SK-N-SH (cell line): ENCODE measurements at regions not wholly inside any gene's neighbourhood (a gene's known extent, or its start where the extent isn't known, plus 50 kb on each side); places are given as distances from the start of the nearest gene placed in this dataset.

ENCODE experiments used
- CTCF ChIA-PET: fragments of 300-600, 350-600 bp; formaldehyde crosslinking; extraction: SDS; loops from one replicate; lab custom pipeline; 2021; lab: Yijun Ruan, JAX
- POLR2A ChIA-PET: fragments of 350-600 bp; sonication (Branson Sonifier 250); formaldehyde crosslinking; extraction: SDS; loops from one replicate; lab custom pipeline; 2020; ENCODE audit warnings: antibody characterized with exemption, inconsistent platforms; lab: Yijun Ruan, JAX
- DNase-seq: peaks from one replicate; pipeline ENCODE4 v3.0.0; 2012
- H2AFZ ChIP-seq: fragments of 200-600 bp; sonication (generic); 2 replicates; pipeline ENCODE4 v1.8.1; 2016; ENCODE audit warnings: antibody characterized with exemption, mild to moderate bottlenecking, low read depth
- H3F3A ChIP-seq: fragments of 200-600 bp; sonication (generic); replicated peaks from 2 replicates; pipeline ENCODE3; 2016; ENCODE audit warnings: antibody characterized with exemption, mild to moderate bottlenecking; ENCODE audit not compliant: insufficient read depth
- H3K27ac ChIP-seq, 2 experiments: fragments of 200-500 bp in 1 of 2; fragments of 200-600 bp in 1 of 2; sonication (Bioruptor generic) in 1 of 2; sonication (generic), shearing (Covaris generic) in 1 of 2; 2 replicates each; pipeline versions ENCODE4 v1.5.1 to v1.6.1; 2014 to 2016; ENCODE audit warnings: low read depth in 2 of 2, inconsistent platforms in 1 of 2, low read length in 1 of 2, mild to moderate bottlenecking in 1 of 2, mixed read lengths in 1 of 2
- H3K27me3 ChIP-seq: fragments of 200-600 bp; sonication (generic), shearing (Covaris generic); 2 replicates; pipeline ENCODE4 v1.6.1; 2016; ENCODE audit warnings: mixed run types; ENCODE audit not compliant: insufficient read depth
- H3K36me3 ChIP-seq, 2 experiments: fragments of 200-500 bp in 1 of 2; fragments of 200-600 bp in 1 of 2; sonication (Bioruptor generic) in 1 of 2; sonication (generic) in 1 of 2; replicated peaks in 1 of 2; 2 replicates each; pipeline versions ENCODE3 to v1.5.1; 2014 to 2016; ENCODE audit warnings: low read length in 1 of 2, mild to moderate bottlenecking in 1 of 2; ENCODE audit not compliant: insufficient read depth in 2 of 2, control insufficient read depth in 1 of 2
- H3K4me1 ChIP-seq, 2 experiments: fragments of 200-500 bp in 1 of 2; fragments of 200-600 bp in 1 of 2; sonication (Bioruptor generic) in 1 of 2; sonication (generic), shearing (Covaris generic) in 1 of 2; 2 replicates each; pipeline versions ENCODE4 v1.5.1 to v1.6.1; 2014 to 2016; ENCODE audit warnings: low read depth in 1 of 2, low read length in 1 of 2, mixed run types in 1 of 2; ENCODE audit not compliant: insufficient read depth in 2 of 2, control insufficient read depth in 1 of 2
- H3K4me2 ChIP-seq: fragments of 200-600 bp; sonication (generic), shearing (Covaris generic); 2 replicates; pipeline ENCODE4 v1.6.1; 2017; ENCODE audit warnings: mixed run types
- H3K4me3 ChIP-seq, 2 experiments: fragments of 200-500 bp in 1 of 2; fragments of 200-600 bp in 1 of 2; sonication (Bioruptor generic) in 1 of 2; sonication (generic), shearing (Covaris generic) in 1 of 2; 2 replicates each; pipeline versions ENCODE4 v1.5.1 to v1.8.1; 2014 to 2016; ENCODE audit warnings: low read depth in 2 of 2, inconsistent platforms in 1 of 2, low read length in 1 of 2, mild to moderate bottlenecking in 1 of 2, mixed read lengths in 1 of 2, moderate library complexity in 1 of 2
- H3K79me2 ChIP-seq: fragments of 200-600 bp; sonication (generic); 2 replicates; pipeline ENCODE4 v1.8.1; 2017; ENCODE audit warnings: mild to moderate bottlenecking; ENCODE audit not compliant: insufficient read depth
- H3K9ac ChIP-seq: fragments of 200-600 bp; sonication (generic); 2 replicates; pipeline ENCODE4 v1.6.1; 2017; ENCODE audit warnings: mixed run types
- H3K9me2 ChIP-seq: fragments of 200-600 bp; sonication (generic); 2 replicates; pipeline ENCODE4 v1.6.1; 2017; ENCODE audit warnings: mixed run types
- H3K9me3 ChIP-seq: fragments of 200-600 bp; sonication (generic); 2 replicates; pipeline ENCODE4 v1.6.1; 2017; ENCODE audit warnings: mixed run types, mild to moderate bottlenecking, moderate library complexity
- H4K20me1 ChIP-seq: fragments of 200-600 bp; sonication (generic); 2 replicates; pipeline ENCODE4 v1.6.1; 2017; ENCODE audit warnings: mild to moderate bottlenecking, mixed run types; ENCODE audit not compliant: insufficient read depth
- CHD2 ChIP-seq: fragments of 150-350 bp; IDR thresholded peaks from 2 replicates; pipeline ENCODE4 v1.6.1; 2018; ENCODE audit warnings: low read length; ENCODE audit not compliant: partially characterized antibody
- CTCF ChIP-seq: fragments of 200-600 bp; sonication (generic); IDR thresholded peaks from 2 replicates; pipeline ENCODE4 v1.6.1; 2017; ENCODE audit warnings: antibody characterized with exemption, mild to moderate bottlenecking, moderate library complexity
- FOXJ3 ChIP-seq: sonication (generic); formaldehyde crosslinking; IDR thresholded peaks from 2 replicates; pipeline ENCODE4 v1.5.1; 2020; ENCODE audit warnings: mild to moderate bottlenecking, missing genetic modification reagents
- IRF3 ChIP-seq: fragments of 150-350 bp; IDR thresholded peaks from 2 replicates; pipeline ENCODE4 v1.6.1; 2016; ENCODE audit warnings: mild to moderate bottlenecking, low read depth, low read length
- MEF2A ChIP-seq: IDR thresholded peaks from 2 replicates; pipeline ENCODE4 v1.4.0; 2012; ENCODE audit warnings: low read depth, borderline replicate concordance
- NFIC ChIP-seq: IDR thresholded peaks from 2 replicates; pipeline ENCODE4 v1.4.0; 2012; ENCODE audit warnings: borderline replicate concordance
- NRF1 ChIP-seq: IDR thresholded peaks from 2 replicates; pipeline ENCODE4 v1.6.1; 2012; ENCODE audit warnings: low read depth, mild to moderate bottlenecking, low read length
- PBX3 ChIP-seq: IDR thresholded peaks from 2 replicates; pipeline ENCODE4; 2012
- RAD21 ChIP-seq: IDR thresholded peaks from 2 replicates; pipeline ENCODE4 v1.6.1; 2012; ENCODE audit warnings: mild to moderate bottlenecking, low read length
- RCOR1 ChIP-seq: fragments of 150-350 bp; IDR thresholded peaks from 2 replicates; pipeline ENCODE4 v1.6.1; 2017; ENCODE audit warnings: antibody characterized with exemption, low read length
- SMC3 ChIP-seq: IDR thresholded peaks from 2 replicates; pipeline ENCODE4 v1.6.1; 2012; ENCODE audit warnings: low read depth, low read length, improper control_type of control experiment
- USF2 ChIP-seq: fragments of 150-350 bp; IDR thresholded peaks from 2 replicates; pipeline ENCODE4 v1.6.1; 2017; ENCODE audit warnings: antibody characterized with exemption, low read length, low read depth, borderline replicate concordance
- WGBS: methylation state at CpG from one replicate; pipeline ENCODE4 v1.1.6; 2017; ENCODE audit warnings: low lambda C conversion rate; 5-methylcytosine and 5-hydroxymethylcytosine counted together

- Histone ChIP-seq H3K4me1 (peaks cover 0 to 6% of the 10 kb centered on the region in 2 experiments; a peak in 1 of 4 replicates), H3K9me3 (no peaks in the 10 kb centered on the region), H2AFZ (no peak overlapping the region), H3K27ac (no peak overlapping the region), H3K9ac (no peak overlapping the region), H3K79me2 (no peaks in the 10 kb centered on the region), H3K27me3 (no peaks in the 10 kb centered on the region), H4K20me1 (no peaks in the 10 kb centered on the region), H3K36me3 (no peaks in the 10 kb centered on the region), H3F3A (no peaks in the 10 kb centered on the region), H3K4me3 (peak overlapping the region in 1 of 2 experiments; percentile 42; a peak in 1 of 4 replicates), H3K9me2 (no peaks in the 10 kb centered on the region), H3K4me2 (no peak overlapping the region)
- WGBS, result 21% methylated on average over 19 of the region's 20 CpGs
- CTCF ChIA-PET, result interaction anchor here (0.6 to 4.3 kb wide), 41 partner anchors 9 to 897 kb away, joined by 3 to 17 read pairs (median 3); no protein-coding TSS in a partner anchor
- peak; percentile 71 for DNase-seq
- TF ChIP-seq USF2 (no peak), NRF1 (0 out of 2 replicates have a peak, but pooled peaks have one; percentile 15), IRF3 (no peak), MEF2A (no peak), NFIC (no peak), PBX3 (no peak), RCOR1 (no peak), CTCF (peak; percentile 86), SMC3 (peak; percentile 85), CHD2 (peak; percentile 12), RAD21 (peak; percentile 96), FOXJ3 (no peak)
- POLR2A ChIA-PET, result no interaction called here
These were observed 147.6 kb upstream of the FRG1 start for GRCh38 chr4:189792924-189793618.
